ENCODE measurements at regions not wholly inside any gene's neighbourhood (a gene's known extent, or its start where the extent isn't known, plus 50 kb on each side); places are given as distances from the start of the nearest gene placed in this dataset.

DNA sequence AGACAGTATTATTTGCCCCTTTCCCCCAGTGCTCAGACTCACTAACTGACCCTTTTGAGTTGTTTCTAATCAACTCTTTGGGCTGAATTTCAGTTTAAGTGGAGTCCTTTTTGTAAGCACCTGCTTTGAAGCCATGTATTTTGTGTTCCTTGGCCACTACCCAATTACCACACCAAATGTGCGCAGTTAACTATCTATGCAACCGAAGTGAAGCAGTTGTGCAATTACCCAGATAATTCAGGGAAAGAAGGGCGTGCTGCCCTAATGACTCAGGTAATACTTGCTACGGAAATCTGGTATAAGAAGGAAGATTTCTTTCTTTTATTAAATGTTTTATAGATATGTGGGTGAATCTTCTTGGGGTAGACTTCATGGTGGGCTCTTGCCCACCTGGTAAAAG is 371.9 kb upstream of the TBL1XR1 start:
- DNase-seq (ENCODE audit: low read depth), result no peak

DNA sequence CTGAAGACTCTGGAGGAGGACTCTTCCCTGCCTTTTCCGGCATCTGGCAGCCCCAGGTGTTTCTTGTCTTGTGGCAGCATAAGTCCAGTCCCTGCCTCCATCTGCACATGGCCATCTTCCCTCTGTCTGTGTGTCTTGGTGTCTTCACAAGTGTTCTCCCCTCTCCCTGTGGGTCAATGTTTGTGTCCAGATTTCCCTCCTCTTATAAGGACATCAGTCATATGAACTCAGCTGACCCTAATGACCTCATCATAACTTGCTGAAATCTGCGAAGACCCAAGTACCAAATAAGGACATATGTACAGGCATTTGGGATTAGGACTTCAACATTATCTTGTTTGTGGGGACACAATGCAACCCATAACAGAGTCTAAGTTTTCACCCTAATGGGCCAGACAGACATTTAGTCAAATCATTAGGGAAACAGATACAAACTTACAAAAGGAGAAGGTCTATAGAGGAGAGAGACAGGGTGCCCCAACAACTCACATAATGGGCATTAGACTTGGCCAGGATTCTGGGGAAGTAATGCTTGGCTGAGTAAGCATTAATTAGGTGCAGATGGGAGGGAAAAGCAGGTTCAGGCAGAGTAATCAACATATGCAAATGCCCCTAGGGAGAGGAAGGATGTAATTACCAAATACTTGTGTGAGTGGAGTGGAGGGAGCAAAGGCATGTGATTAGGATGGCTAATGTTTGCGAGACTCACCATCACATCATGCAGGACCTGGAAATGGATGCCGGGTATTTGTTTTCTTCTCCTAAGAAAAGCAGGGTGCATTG is 372.8 kb upstream of the TBL1XR1 start:
- no peak for DNase-seq (ENCODE audit: low read depth)

DNA sequence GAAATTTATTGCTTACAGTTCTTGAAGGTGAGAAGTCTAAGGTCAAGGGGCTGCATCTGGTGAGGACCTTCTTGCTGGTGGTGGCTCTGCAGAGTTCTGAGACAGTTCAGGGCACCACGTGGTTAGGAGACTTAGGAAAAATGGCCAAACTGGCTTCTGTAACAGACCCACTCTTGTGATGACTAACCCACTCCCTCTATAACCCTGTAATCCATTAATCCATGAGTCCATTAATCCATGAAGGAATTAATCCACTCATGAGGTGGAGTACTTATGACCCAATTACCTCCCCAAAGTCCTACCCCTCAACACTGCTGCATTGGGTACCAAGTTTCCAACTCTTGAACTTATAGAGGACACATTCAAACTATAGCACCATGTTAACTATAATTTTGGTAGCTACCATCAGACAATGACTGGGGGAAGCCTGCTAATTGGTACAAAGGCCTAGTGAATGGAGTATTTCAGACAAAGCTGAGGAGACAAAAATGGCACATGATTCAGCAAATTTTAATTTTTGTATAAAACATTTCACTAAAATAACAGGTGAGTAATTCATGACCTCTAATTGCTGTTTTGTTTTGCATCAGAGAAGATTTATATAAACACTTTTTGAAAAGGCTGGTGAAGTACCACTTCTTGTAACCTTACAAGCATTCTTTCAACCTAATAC is 374.1 kb upstream of the TBL1XR1 start:
- DNase-seq (ENCODE audit: low read depth), result no peak

DNA sequence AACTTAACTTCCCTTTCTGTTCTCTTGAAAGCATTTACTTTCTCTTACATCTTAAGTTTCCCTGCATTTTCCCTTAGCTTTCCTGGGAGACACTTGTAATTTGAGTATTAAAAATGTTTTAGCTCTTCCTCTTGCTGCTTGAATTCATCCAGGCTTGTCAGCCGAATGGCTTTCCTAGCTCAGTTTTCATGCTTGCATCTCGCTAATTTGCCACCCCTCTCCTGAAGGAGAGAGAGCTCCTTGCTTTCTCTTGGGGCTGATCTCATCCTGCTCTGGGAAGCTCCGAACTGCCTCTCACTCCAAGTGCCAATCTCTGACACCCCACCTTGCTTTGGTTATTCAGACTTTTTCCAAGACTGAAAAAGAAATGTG is 374.6 kb upstream of the TBL1XR1 start:
- DNase-seq (ENCODE audit: low read depth), result no peak

DNA sequence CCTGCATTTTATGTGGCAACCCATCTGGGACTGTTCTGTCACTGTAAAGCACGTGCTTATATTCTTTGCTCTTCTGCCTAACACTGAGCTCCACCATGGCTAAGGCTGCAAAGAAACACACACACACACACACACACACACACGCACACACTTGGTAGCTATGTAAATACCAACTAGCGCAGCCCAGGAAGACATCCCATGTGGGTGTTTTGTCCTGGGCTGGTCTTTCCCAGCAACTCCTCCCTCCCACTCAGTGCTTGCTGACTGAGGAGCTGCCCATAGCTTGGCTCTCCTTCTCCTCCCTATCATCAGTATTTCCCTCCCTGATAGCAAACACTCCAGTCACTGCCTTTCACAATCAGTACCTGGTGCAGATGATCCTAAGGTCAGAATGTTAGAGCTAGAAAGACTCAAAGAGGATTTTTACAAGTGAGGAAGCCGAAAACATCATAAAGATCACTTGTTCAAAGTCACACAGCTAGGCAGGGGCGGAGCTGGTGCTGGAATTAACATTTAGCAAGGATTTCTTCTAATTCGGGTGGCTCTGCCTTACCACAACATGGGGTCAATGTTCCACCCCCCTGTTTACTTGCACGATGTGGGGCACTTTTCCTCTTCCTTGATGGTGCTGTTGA is 377.1 kb upstream of the TBL1XR1 start:
- no peak for DNase-seq (ENCODE audit: low read depth)

DNA sequence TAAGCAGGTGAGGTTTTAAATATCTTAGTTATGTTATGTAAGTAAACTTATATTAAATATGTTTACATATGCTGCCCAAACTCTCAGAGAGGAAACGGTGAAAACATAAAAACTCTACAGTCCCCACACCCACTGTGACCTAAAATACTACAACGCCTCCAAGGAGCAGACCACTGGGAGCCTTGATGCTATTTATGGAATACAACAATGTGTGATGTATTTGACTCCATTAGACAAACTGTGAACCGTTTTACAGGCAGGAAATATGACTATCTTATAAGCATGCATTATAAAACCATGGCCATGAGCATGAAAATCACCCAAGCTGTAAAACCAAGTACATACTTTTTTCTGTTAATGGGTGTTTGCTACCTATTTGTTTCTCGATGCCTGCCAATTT is 379.5 kb upstream of the TBL1XR1 start:
- no peak for DNase-seq (ENCODE audit: low read depth)

DNA sequence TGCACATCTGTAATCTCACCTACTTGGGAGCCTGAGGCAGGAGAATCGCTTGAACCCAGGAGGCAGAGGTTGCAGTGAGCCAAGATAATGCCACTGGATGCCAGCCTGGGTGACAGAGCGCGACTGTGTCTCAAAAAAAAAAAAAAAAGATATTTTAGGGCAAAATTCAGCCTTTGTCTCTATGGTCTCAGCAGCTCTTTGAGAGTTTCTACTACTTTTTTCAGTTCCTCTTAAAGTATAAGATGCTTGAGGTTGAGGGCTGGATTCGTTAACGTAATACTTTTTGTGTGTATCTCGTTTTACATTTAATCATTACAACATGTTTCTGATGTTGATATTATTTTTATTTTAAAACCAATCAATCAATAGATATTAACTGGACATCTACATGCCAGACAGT is 381.2 kb upstream of the TBL1XR1 start:
- no peak for DNase-seq (ENCODE audit: low read depth)

DNA sequence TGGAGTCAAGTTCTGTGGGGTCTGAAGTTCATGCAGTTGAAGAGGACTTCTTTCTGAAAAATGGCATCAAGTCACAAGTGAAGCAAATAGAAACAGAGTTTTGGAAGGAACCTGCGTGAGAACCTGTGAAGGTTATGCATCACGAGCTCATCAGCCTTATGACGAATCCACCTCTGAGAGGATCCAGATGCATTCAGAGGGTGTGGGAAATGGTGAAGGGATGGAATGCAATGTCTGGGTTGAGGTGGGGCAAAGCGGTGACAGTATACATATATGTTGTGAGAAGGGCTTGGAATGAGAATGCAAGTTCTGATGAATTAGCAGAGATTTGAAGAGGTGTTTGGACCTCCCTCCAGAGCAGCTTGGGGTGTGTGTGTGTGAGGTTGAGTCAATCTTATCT is 382.1 kb upstream of the TBL1XR1 start:
- no peak for DNase-seq (ENCODE audit: low read depth)

DNA sequence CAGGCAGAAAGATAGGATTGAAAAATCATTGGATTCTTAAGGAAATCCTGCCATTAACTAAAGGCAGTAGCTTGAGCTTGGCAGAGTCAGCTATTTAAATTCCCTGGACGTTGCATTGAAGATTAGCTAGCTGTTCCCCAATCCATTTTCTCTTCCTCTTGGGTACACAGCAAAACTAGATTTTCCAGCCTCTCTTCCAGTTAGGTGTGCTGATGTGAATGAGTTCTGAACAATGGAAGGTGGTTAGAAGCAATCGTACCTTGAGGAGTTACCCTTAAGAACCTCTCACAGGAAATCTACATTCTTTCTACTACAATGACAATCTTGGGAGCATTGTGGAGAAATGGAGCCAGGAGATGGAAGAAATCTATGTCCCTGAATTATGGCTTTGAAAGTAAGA is 383.2 kb upstream of the TBL1XR1 start:
- no peak for DNase-seq (ENCODE audit: low read depth)

DNA sequence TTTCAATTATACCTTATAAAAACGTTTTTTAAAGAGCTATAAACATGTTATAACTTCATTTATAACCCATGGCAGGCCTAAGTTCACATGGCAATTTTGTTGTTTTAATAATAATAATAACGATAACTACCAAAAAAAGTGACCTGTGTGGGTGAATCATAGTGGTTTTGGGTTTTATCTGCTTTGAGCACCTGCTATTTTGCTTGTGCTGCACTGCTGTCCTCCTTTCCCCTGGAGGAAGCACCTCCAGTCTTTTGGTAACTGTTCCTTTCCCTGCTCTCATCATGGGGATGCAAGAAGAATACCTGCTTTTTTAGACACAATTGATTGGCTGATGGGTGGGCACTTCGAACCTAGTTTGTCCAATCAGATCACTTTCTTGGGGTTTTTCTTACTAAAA is 388.0 kb upstream of the TBL1XR1 start:
- no peak for DNase-seq (ENCODE audit: low read depth)

DNA sequence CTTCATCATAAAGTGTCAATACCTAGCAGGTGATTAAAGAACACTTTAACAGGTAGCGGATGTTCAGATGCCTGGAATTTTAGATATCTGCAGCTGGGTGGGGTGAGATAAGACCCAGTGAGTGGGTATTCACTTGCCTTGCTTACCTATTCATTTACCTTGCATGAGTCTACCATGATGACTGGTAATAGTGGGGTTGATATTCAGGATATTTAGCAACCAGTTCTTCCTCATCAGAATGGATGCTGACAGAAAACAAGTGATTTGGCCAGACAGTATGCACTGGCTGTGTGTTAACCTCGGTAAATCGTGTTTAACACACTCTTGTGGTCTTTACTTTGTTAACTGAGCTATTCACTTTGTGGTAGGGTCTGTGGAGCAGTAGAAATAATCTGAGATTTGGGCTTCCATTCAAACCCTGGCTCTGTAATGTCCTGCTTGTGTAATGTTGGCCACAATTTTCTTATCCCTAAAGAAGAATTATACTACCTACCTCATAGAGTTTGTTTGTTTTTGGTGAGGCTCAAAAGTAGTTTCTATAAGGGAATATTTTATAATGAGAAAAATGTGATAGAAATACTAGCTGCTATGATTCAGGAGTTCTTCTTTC is 391.9 kb upstream of the TBL1XR1 start:
- DNase-seq (ENCODE audit: low read depth), result no peak

DNA sequence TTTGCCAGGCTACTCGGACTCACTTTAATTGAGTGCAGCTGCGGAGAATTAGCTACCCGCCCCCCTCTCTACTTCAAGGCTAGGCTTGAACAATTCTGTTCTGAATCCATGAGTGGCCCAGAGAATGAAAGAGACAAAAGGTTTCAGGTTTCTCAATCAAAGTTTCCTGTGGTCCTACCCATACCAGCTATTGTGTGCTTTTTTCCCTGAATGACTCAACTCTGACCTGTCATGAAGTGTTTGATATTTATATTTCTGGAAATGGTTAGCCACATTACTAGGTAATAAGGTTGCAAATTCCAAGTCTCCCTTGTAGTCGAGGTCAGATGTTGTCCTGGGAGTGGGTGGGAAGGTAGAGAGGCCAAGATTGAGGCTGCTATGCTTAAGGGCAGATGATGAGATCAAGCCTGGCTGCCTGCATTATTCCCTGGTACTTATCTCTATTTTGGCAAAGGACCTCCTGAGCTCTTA is 392.7 kb upstream of the TBL1XR1 start:
- peak; percentile 31 for DNase-seq (ENCODE audit: low read depth)

DNA sequence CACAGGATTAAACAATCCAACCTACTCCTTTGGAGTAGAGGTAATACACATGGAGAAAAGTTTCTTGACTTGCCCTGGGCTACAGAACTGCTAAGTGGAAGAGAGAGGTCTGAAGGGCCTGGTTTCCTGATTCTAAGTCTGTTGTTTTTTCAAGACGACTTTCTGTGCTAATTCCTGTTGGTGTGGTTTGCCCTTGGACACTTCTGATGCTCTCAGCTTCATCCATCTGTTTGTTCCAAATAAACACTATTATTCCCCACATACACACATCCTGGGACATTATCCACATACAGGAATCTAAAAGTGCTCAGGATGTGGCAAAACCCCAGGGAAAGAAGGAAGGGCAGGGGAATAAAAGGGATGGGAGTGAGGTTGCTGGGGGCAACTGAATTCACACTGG is 393.5 kb upstream of the TBL1XR1 start:
- no peak for DNase-seq (ENCODE audit: low read depth)

DNA sequence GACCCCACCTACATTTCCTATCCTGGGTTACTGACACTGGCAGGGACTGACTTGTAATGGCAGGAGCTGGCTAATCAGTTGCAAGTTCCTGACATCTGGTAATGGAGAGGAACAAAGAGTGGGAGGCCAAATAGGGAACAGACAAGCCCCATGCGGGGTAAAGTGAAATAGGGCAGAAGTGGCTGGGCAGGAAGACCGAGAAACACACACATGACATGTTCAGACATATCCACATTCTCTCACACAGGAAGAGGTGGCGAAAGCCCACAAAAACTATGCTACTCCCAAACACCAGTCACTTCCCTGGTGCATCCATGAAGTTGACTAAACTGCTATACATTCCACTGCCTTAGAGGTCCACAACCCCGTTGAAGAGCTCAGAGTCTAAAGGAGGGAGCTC is 394.1 kb upstream of the TBL1XR1 start:
- DNase-seq (ENCODE audit: low read depth), result no peak

DNA sequence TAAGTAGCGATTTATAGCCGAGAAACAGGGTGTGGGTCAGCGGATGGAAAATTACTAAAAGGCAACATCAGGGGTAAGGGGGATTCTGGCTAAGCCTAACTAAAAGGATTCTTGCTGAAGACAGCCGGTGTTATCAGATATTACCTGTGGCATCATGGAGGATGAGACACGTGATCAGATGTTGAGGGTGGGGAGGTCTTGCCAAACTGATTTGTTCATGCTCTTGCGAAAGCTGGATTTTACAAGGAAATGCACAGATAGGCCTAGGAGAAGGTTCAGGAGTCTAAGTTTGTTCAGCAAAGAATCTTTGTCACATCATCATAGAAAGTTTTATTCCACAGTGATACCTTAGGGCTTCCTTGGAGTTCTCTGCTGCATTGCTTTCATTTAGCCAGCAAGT is 396.8 kb upstream of the TBL1XR1 start:
- DNase-seq (ENCODE audit: low read depth), result no peak

DNA sequence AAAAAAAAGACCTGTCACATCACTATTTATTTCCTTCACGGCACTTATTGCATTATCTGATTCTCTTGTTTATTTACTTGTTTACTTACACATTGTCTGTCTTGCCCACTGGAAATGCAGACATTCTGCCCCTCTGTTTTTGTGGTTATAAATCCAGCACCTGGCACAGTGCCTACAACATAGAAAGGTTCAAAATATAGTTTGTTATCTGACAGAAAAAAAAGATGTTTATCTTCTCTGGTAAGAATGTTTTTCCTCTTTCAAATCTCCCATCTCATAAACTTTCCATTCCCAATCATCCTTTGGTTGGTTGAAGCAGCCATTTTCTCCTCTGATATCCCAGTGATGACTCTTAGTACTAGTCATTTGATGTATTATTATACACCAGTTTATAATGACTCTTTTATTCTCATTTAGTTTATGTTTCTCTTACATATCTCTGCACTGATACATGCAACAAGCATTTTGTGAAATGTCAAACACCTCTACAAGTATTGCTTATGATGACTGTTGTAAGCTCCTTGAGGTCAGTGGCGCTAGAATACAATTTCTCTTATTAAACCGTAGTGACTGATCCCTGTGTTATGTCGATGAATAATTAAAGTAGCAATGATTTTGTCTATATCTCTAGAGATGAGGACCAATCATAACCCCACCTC is 398.4 kb upstream of the TBL1XR1 start:
- DNase-seq (ENCODE audit: low read depth), result no peak

DNA sequence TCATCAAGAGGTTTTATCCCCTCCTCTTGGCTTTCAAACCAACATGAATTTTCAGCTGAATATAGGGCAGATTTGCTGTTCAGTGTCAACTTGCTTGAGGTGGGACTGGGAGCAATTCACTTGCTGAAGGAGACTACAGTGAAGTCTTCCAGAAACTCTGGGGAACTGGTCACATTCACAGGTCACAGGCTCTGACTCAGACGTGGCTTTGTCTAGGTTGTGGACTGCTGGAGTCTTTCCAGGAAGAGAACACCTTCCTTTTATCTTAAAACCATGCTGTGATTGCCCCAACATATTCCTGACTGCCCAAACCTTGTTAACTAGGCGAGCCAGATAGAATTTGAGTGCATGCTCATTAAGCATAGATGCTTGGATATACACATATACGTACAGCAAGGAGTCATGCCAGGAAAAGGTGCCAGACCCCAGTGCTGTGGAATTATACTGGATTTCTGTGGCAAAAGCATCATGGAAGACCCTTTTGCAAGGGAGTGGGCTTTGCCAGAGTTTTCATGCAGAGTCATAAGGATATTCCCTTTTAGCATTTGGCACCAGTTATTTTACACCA is 399.1 kb upstream of the TBL1XR1 start:
- DNase-seq (ENCODE audit: low read depth), result no peak

DNA sequence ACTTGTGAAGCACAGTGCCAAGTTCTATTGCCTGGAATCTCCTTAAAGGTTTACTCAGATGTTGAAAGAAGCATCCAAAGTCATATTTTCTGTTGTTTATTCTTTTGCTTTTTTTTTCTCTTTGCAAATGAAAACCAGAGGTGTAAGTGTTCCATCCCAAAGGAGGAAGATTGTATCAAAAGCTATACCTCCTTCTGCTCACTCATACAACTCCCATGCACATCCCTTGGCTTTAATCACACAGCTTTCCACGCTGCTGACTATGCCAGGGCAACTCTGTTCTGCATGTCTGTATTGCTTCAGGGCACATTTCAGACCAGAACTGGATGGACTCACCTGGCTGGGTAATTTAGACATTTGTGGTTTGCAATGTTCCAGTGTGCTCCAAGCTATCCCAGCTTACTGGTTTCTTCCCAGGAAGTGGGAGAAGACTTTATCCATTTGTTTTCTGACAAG is 399.6 kb upstream of the TBL1XR1 start:
- no peak for DNase-seq (ENCODE audit: low read depth)

DNA sequence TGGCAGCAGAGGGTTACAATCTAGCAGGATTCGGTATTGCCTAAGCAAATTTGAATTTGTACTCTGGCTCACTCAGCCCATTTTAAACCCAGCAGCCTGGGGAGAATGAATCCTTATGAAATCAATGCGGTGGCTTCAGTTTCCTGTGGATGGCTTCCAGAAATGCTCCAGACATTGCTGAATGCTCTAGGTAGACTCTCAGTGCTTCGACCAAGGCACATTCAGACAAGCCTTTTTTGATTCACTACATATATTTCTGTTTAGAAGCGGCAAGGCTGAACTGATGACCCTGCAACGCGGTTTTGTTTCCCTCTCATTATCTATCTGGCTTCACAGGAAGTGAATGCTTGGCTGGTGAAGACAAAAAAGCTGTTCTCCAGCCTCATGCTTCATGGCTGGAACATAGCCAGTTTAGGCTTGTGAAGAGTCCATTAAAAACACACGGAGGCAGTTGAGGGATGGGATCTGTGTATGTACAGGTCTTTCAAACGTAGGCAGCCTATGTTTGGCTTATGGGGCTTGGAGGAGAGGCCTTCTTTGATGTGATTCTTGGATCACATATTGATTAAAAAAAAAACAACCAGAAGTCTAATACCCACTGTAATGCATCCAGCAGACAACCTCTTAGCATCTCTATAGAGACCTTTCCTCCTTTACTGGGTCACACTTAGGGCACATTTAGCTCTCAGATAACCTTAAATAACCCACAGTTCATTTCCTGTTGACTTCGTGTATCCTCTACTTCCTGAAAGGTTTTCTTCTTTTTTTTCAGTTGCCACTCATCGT is 400.2 kb upstream of the TBL1XR1 start:
- DNase-seq (ENCODE audit: low read depth), result no peak

DNA sequence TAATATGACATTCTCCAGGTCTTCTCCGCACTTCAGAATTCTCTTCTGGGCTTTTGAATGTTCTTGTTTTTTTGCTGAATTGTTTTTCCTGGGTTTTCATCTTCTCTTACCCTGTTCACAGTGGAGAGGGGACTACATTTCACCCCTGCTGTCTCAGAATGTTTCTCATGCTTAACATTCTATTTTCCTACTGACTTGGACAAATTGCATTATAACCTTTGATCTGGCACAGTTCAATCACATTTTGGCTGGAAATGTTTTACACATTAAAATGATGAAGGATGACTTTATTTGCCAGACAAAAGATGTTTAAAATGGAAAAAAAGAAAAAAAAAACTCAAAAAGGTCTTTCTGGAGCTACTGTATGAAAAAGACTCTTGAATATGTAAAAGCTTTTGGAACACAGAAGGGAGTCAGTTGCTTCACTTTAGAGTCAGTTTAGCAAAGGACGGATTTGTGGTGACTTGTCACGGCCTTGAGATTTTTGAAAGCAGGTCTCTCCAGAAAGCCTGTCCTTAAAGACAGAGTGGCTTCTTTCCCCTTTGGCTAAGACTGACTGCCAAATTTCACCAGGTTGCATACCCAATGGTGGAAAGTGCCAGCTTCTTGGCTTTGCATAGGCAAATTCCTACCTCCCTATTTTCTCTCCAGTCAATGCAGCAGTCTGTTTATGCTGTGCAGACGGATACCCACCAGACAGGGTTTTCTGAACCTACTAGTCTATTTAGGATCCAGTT is 401.0 kb upstream of the TBL1XR1 start:
- no peak for DNase-seq (ENCODE audit: low read depth)
